Astrocyte (in vitro differentiated cells and primary cell): ENCODE measurements at regions not wholly inside any gene's neighbourhood (a gene's known extent, or its start where the extent isn't known, plus 50 kb on each side); places are given as distances from the start of the nearest gene placed in this dataset.

ENCODE experiments used
- DNase-seq: peaks from one replicate; pipeline ENCODE4 v3.0.0-alpha.2; 2010; ENCODE audit warnings: low read depth
- FAIRE-seq: peaks from 2 replicates; lab custom pipeline; 2011; peaks lifted over from hg19 to GRCh38; lab: Jason Lieb, UNC
- H2AFZ ChIP-seq: 2 replicates; pipeline ENCODE4 v1.6.0; 2012; ENCODE audit warnings: low read depth, low read length, inconsistent platforms
- H3K27ac ChIP-seq: 2 replicates; pipeline ENCODE4 v1.5.1; 2011; ENCODE audit warnings: low read depth, low read length, inconsistent platforms
- H3K27me3 ChIP-seq: 2 replicates; pipeline ENCODE4 v1.6.0; 2011; ENCODE audit warnings: low read length, inconsistent platforms; ENCODE audit not compliant: insufficient read depth
- H3K36me3 ChIP-seq: 2 replicates; pipeline ENCODE4 v1.5.1; 2011; ENCODE audit warnings: low read length, inconsistent platforms; ENCODE audit not compliant: insufficient read depth
- H3K4me1 ChIP-seq: 2 replicates; pipeline ENCODE4 v1.5.1; 2011; ENCODE audit warnings: low read length, inconsistent platforms; ENCODE audit not compliant: insufficient read depth
- H3K4me2 ChIP-seq: 2 replicates; pipeline ENCODE4 v1.6.0; 2012; ENCODE audit warnings: low read length, inconsistent platforms
- H3K4me3 ChIP-seq: 2 replicates; pipeline ENCODE4 v1.5.1; 2011; ENCODE audit warnings: low read depth, mild to moderate bottlenecking, low read length, inconsistent platforms; ENCODE audit not compliant: insufficient read depth
- H3K79me2 ChIP-seq: 2 replicates; pipeline ENCODE4 v1.6.0; 2012; ENCODE audit warnings: mild to moderate bottlenecking, low read length, inconsistent platforms; ENCODE audit not compliant: insufficient read depth
- H3K9ac ChIP-seq: 2 replicates; pipeline ENCODE4 v1.6.0; 2012; ENCODE audit warnings: mild to moderate bottlenecking, low read length, inconsistent platforms
- H3K9me3 ChIP-seq: 2 replicates; pipeline ENCODE4 v1.5.1; 2012; ENCODE audit warnings: low read depth, mild to moderate bottlenecking, low read length, inconsistent platforms; ENCODE audit not compliant: insufficient read depth
- H4K20me1 ChIP-seq: 2 replicates; pipeline ENCODE4 v1.6.0; 2012; ENCODE audit warnings: low read length, inconsistent platforms; ENCODE audit not compliant: insufficient read depth
- H3K27ac Mint-ChIP-seq: one replicate; pipeline ENCODE4 v1.8.0; 2021; ENCODE audit warnings: mild to moderate bottlenecking, mixed read lengths; ENCODE audit not compliant: unreplicated experiment
- H3K27me3 Mint-ChIP-seq: one replicate; pipeline ENCODE4 v1.8.0; 2021; ENCODE audit warnings: low read depth, mixed read lengths; ENCODE audit not compliant: unreplicated experiment
- H3K36me3 Mint-ChIP-seq: one replicate; pipeline ENCODE4 v1.8.0; 2021; ENCODE audit warnings: low read depth, mixed read lengths; ENCODE audit not compliant: unreplicated experiment
- H3K4me1 Mint-ChIP-seq: one replicate; pipeline ENCODE4 v1.8.0; 2021; ENCODE audit warnings: low read depth, mixed read lengths; ENCODE audit not compliant: unreplicated experiment
- H3K4me3 Mint-ChIP-seq: one replicate; pipeline ENCODE4 v1.8.0; 2021; ENCODE audit warnings: mild to moderate bottlenecking, moderate library complexity, mixed read lengths; ENCODE audit not compliant: unreplicated experiment
- H3K9me3 Mint-ChIP-seq: one replicate; pipeline ENCODE4 v1.8.0; 2021; ENCODE audit warnings: mild to moderate bottlenecking, mixed read lengths; ENCODE audit not compliant: unreplicated experiment
- CTCF ChIP-seq: IDR thresholded peaks from 2 replicates; pipeline ENCODE4 v1.5.1; 2011; ENCODE audit warnings: low read depth, mild to moderate bottlenecking, inconsistent platforms, low read length, moderate library complexity; ENCODE audit not compliant: insufficient read depth
- EZH2 ChIP-seq: IDR thresholded peaks from 2 replicates; pipeline ENCODE4 v1.6.1; 2012; ENCODE audit warnings: mild to moderate bottlenecking, low read length, inconsistent platforms; ENCODE audit not compliant: insufficient read depth

- TF ChIP-seq CTCF (no peak), EZH2 (no peak)
- H3K4me3 Mint-ChIP-seq: no peak overlapping the region
- FAIRE-seq: no peak
These were observed 269.3 kb downstream of the ACTRT1 start for GRCh38 chrX:127782904-127783303.

GRCh38 chrX:127764674-127765073, 287.5 kb downstream of the ACTRT1 start:
- Histone ChIP-seq H4K20me1 (no peaks in the 10 kb centered on the region), H3K4me3 (no peak overlapping the region), H3K79me2 (no peaks in the 10 kb centered on the region), H3K9ac (no peak overlapping the region), H3K27ac (no peak overlapping the region), H2AFZ (no peak overlapping the region), H3K4me2 (no peak overlapping the region), H3K27me3 (no peaks in the 10 kb centered on the region), H3K36me3 (no peaks in the 10 kb centered on the region), H3K4me1 (no peaks in the 10 kb centered on the region), H3K9me3 (no peaks in the 10 kb centered on the region)
- H3K4me3 Mint-ChIP-seq: no peak overlapping the region
- H3K36me3 Mint-ChIP-seq: no peaks in the 10 kb centered on the region
- DNase-seq: no peak
- no peaks in the 10 kb centered on the region for H3K9me3 Mint-ChIP-seq
- FAIRE-seq: no peak
- H3K27ac Mint-ChIP-seq: no peak overlapping the region
- H3K27me3 Mint-ChIP-seq: no peaks in the 10 kb centered on the region
- no peaks in the 10 kb centered on the region for H3K4me1 Mint-ChIP-seq
- no peak for TF ChIP-seq CTCF
- no peak for TF ChIP-seq EZH2

More at GRCh38 chrX:127782904-127783303, 269.3 kb downstream of the ACTRT1 start:
- no peak overlapping the region for H3K9ac ChIP-seq
- no peak overlapping the region for H3K4me3 ChIP-seq
- no peaks in the 10 kb centered on the region for H3K27me3 ChIP-seq
- H3K79me2 ChIP-seq: no peaks in the 10 kb centered on the region
- Mint-ChIP-seq H3K9me3 (peaks cover 2% of the 10 kb centered on the region), H3K27ac (no peak overlapping the region), H3K4me1 (no peaks in the 10 kb centered on the region), H3K36me3 (no peaks in the 10 kb centered on the region), H3K27me3 (no peaks in the 10 kb centered on the region)
- no peaks in the 10 kb centered on the region for H3K4me1 ChIP-seq
- no peak overlapping the region for H2AFZ ChIP-seq
- no peak overlapping the region for H3K4me2 ChIP-seq
- H3K36me3 ChIP-seq: no peaks in the 10 kb centered on the region
- no peak for DNase-seq
- no peaks in the 10 kb centered on the region for H3K9me3 ChIP-seq
- H4K20me1 ChIP-seq: no peaks in the 10 kb centered on the region
- no peak overlapping the region for H3K27ac ChIP-seq

- Histone ChIP-seq H4K20me1 (no peaks in the 10 kb centered on the region), H3K36me3 (no peaks in the 10 kb centered on the region), H3K79me2 (no peaks in the 10 kb centered on the region), H3K27ac (no peak overlapping the region), H3K4me3 (no peak overlapping the region), H2AFZ (no peak overlapping the region), H3K27me3 (no peaks in the 10 kb centered on the region), H3K4me2 (no peak overlapping the region), H3K4me1 (no peaks in the 10 kb centered on the region), H3K9ac (no peak overlapping the region), H3K9me3 (no peaks in the 10 kb centered on the region)
- Mint-ChIP-seq H3K4me3 (no peak overlapping the region), H3K27ac (no peak overlapping the region), H3K27me3 (no peaks in the 10 kb centered on the region), H3K4me1 (no peaks in the 10 kb centered on the region), H3K36me3 (no peaks in the 10 kb centered on the region), H3K9me3 (no peaks in the 10 kb centered on the region)
- no peak for FAIRE-seq
- no peak for DNase-seq
- TF ChIP-seq CTCF: no peak
- no peak for TF ChIP-seq EZH2
These were observed 289.5 kb downstream of the ACTRT1 start for GRCh38 chrX:127762663-127763062.
